Stomach (tissue), 8 donors: ENCODE measurements at regions not wholly inside any gene's neighbourhood (a gene's known extent, or its start where the extent isn't known, plus 50 kb on each side); places are given as distances from the start of the nearest gene placed in this dataset.

Source experiments
- DNase-seq, 2 donors: peaks; one replicate each; pipeline versions ENCODE4 v3.0.0 to v3.0.0-alpha.2; 2013 to 2019
- H3K27ac ChIP-seq, 5 donors: fragments of 200-600 bp in 4 of 5; sonication (generic) in 4 of 5; one replicate each; pipeline ENCODE4 v1.5.1; 2013 to 2019; ENCODE audit warnings: mild to moderate bottlenecking in 1 of 5, moderate library complexity in 1 of 5
- H3K27me3 ChIP-seq, 3 donors: fragments of 200-600 bp; sonication (generic); one replicate each; pipeline ENCODE4 v1.5.1; 2017 to 2019; ENCODE audit warnings: mixed run types in 1 of 3
- H3K36me3 ChIP-seq, 4 donors: fragments of 200-600 bp; sonication (generic); 1 replicate in 3 of 4; 2 replicates in 1 of 4; pipeline ENCODE4 v1.5.1; 2016 to 2019
- H3K4me1 ChIP-seq, 4 donors: fragments of 200-600 bp; sonication (generic); one replicate each; pipeline ENCODE4 v1.5.1; 2016 to 2019
- H3K4me3 ChIP-seq, 4 donors: fragments of 200-600 bp; sonication (generic) in 3 of 4; one replicate each; pipeline ENCODE4 v1.5.1; 2016 to 2019; ENCODE audit warnings: mild to moderate bottlenecking in 1 of 4
- H3K9me3 ChIP-seq, 4 donors: fragments of 200-600 bp; sonication (generic); one replicate each; pipeline ENCODE4 v1.5.1; 2016 to 2019
- CTCF ChIP-seq, 7 experiments: fragments of 450-650 bp in 4 of 7; fragments of 200-600 bp in 3 of 7; sonication (generic) in 3 of 7; IDR thresholded peaks; one replicate each; pipeline ENCODE4 v1.5.1; 2016 to 2019; ENCODE audit warnings: antibody characterized with exemption in 7 of 7, control low read depth in 2 of 7, mild to moderate bottlenecking in 1 of 7
- EP300 ChIP-seq: sonication (generic); formaldehyde crosslinking; IDR thresholded peaks from one replicate; pipeline ENCODE4 v1.6.1; 2017; ENCODE audit warnings: antibody characterized with exemption
- POLR2A ChIP-seq, 4 donors: fragments of 450-650 bp; IDR thresholded peaks; one replicate each; pipeline ENCODE4 v1.6.1; 2016; ENCODE audit warnings: antibody characterized with exemption in 4 of 4, control low read depth in 2 of 4, mild to moderate bottlenecking in 1 of 4, moderate library complexity in 1 of 4
- POLR2AphosphoS5 ChIP-seq, 3 donors: sonication (generic); formaldehyde crosslinking; IDR thresholded peaks; one replicate each; pipeline ENCODE4 v1.6.1; 2016; ENCODE audit warnings: antibody characterized with exemption in 3 of 3
- WGBS, 5 donors: extraction: QIAGEN DNeasy Blood & Tissue Kit in 3 of 5; methylation state at CpG; one replicate each; pipeline versions ENCODE4 v1.1.5 to v1.1.7; 2013 to 2018; 5-methylcytosine and 5-hydroxymethylcytosine counted together
- intact Hi-C: fragments of 100-400 bp; cut with DNase I; formaldehyde crosslinking; loops from one replicate; pipeline ENCODE4 v1.15.1; 2023; ENCODE audit warnings: low total_unique reads
- donor health status: healthy with polysubstance abuse.
- donor health status: Bipolar disorder and iron deficiency.
- donor health status: healthy.

- Histone ChIP-seq H3K9me3 (no peaks in the 10 kb centered on the region), H3K4me1 (no peaks in the 10 kb centered on the region), H3K27me3 (no peaks in the 10 kb centered on the region), H3K36me3 (no peaks in the 10 kb centered on the region), H3K4me3 (no peak overlapping the region), H3K27ac (no peak overlapping the region)
- DNase-seq = no peak
- TF ChIP-seq POLR2A (IDR thresholded peaks at IDR 0.05) (no peak), EP300 (no peak), POLR2AphosphoS5 (IDR thresholded peaks at IDR 0.05) (no peak), CTCF (IDR thresholded peaks at IDR 0.05) (no peak)
- WGBS, 5 donors = 25 to 49% (median 39%) methylated on average over 1 of the region's 1 CpG
- intact Hi-C loops = no loop called here
These were observed 2064.1 kb upstream of the TENM3 start for GRCh38 chr4:180179146-180179545.

- no peaks in the 10 kb centered on the region for H3K9me3 ChIP-seq
- H3K36me3 ChIP-seq = no peaks in the 10 kb centered on the region
- H3K27ac ChIP-seq = no peak overlapping the region
- no peak for TF ChIP-seq POLR2A (IDR thresholded peaks at IDR 0.05)
- TF ChIP-seq POLR2AphosphoS5 (IDR thresholded peaks at IDR 0.05) = no peak
- TF ChIP-seq CTCF (IDR thresholded peaks at IDR 0.05) = no peak
- no peak for TF ChIP-seq EP300
- H3K4me1 ChIP-seq = no peaks in the 10 kb centered on the region
- WGBS, 5 donors = 57 to 70% (median 59%) methylated on average over 1 of the region's 1 CpG
- no peaks in the 10 kb centered on the region for H3K27me3 ChIP-seq
- H3K4me3 ChIP-seq = no peak overlapping the region
- intact Hi-C loops = no loop called here
- DNase-seq = no peak
These were observed 2053.5 kb upstream of the TENM3 start for GRCh38 chr4:180189666-180190065.

GRCh38 chr4:180190382-180190781 is 2052.8 kb upstream of the TENM3 start:
- WGBS, 5 donors = 38 to 51% (median 38%) methylated on average over 2 of the region's 2 CpGs
- TF ChIP-seq EP300 (no peak), POLR2A (IDR thresholded peaks at IDR 0.05) (no peak), CTCF (IDR thresholded peaks at IDR 0.05) (no peak), POLR2AphosphoS5 (IDR thresholded peaks at IDR 0.05) (no peak)

GRCh38 chr4:180197471-180197870 is 2045.7 kb upstream of the TENM3 start:
- TF ChIP-seq CTCF (IDR thresholded peaks at IDR 0.05) (no peak), EP300 (no peak), POLR2A (IDR thresholded peaks at IDR 0.05) (no peak), POLR2AphosphoS5 (IDR thresholded peaks at IDR 0.05) (no peak)
- 36 to 48% (median 37%) methylated on average over 6 of the region's 6 CpGs for WGBS, 5 donors
- Histone ChIP-seq H3K27me3 (no peaks in the 10 kb centered on the region), H3K4me1 (no peaks in the 10 kb centered on the region), H3K4me3 (no peak overlapping the region), H3K36me3 (no peaks in the 10 kb centered on the region), H3K9me3 (no peaks in the 10 kb centered on the region), H3K27ac (no peak overlapping the region)
- intact Hi-C loops = no loop called here
- DNase-seq = no peak

More at GRCh38 chr4:180190382-180190781, 2052.8 kb upstream of the TENM3 start:
- H3K9me3 ChIP-seq = no peaks in the 10 kb centered on the region
- no peaks in the 10 kb centered on the region for H3K36me3 ChIP-seq
- H3K4me3 ChIP-seq = no peak overlapping the region
- intact Hi-C loops = no loop called here
- no peaks in the 10 kb centered on the region for H3K27me3 ChIP-seq
- no peak overlapping the region for H3K27ac ChIP-seq
- no peak for DNase-seq
- H3K4me1 ChIP-seq = no peaks in the 10 kb centered on the region
